ENCODE measurements at regions not wholly inside any gene's neighbourhood (a gene's known extent, or its start where the extent isn't known, plus 50 kb on each side); places are given as distances from the start of the nearest gene placed in this dataset.
"Not testable (repeated sequence)": the region's sequence is repeated elsewhere in the genome, so short reads cannot be mapped to it uniquely, and the experiment has no call there.

DNA sequence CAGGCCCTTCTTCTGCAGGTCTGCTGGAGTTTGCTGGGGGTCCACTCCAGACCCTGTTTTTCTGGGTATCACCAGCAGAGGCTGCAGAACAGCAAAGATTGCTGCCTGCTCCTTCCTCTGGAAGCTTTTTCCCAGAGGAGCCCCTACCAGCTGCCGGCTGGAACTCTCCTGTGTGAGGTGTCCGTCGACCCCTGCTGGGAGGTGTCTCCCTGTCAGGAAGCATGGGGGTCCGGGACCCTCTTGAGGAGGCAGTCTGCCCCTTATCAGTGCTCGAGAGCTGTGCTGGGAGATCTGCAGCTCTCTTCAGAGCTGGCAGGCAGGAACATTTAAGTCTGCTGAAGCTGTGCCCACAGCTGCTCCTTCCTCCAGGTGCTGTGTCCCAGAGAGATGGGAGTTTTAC lies 1622.8 kb downstream of the KHDRBS2 start:
- TF ChIP-seq CTCF, POLR2A (IDR thresholded peaks at IDR 0.05): not testable (repeated sequence)

All from thyroid gland (tissue), 4 donors.